ENCODE measurements at regions not wholly inside any gene's neighbourhood (a gene's known extent, or its start where the extent isn't known, plus 50 kb on each side); places are given as distances from the start of the nearest gene placed in this dataset.

- TF ChIP-seq CTCF (conservative IDR thresholded peaks at IDR 0.05; ENCODE audit: low read depth, low read length) = no peak
- no peak for TF ChIP-seq EZH2 (IDR thresholded peaks at IDR 0.05; ENCODE audit: borderline replicate concordance, low read depth, low read length, poor library complexity, severe bottlenecking)
Observed at GRCh38 chr4:3845744-3846429, 79.7 kb downstream of the ADRA2C start.

Measured in A673 (cell line).